ENCODE measurements at regions not wholly inside any gene's neighbourhood (a gene's known extent, or its start where the extent isn't known, plus 50 kb on each side); places are given as distances from the start of the nearest gene placed in this dataset.
"Not testable (repeated sequence)": the region's sequence is repeated elsewhere in the genome, so short reads cannot be mapped to it uniquely, and the experiment has no call there.

GRCh38 chrY:20936709-20937251, 180.9 kb downstream of the RPS4Y2 start:
- not testable (repeated sequence) for TF ChIP-seq CTCF, POLR2A (IDR thresholded peaks at IDR 0.05)
